Heart right ventricle (tissue), 16 donors: ENCODE measurements at regions not wholly inside any gene's neighbourhood (a gene's known extent, or its start where the extent isn't known, plus 50 kb on each side); places are given as distances from the start of the nearest gene placed in this dataset.

Experiments used
- ATAC-seq, 8 donors: fragments of 200-7000 bp; cut with Tn5 transposase; one replicate each; pipeline ENCODE4 v1.9.1; 2020; ENCODE audit warnings: mild to moderate bottlenecking in 8 of 8, moderate library complexity in 8 of 8, moderate number of reproducible peaks in 1 of 8
- DNase-seq, 2 donors: peaks; one replicate each; pipeline ENCODE4 v3.0.0-alpha.2; 2020
- H3K27ac ChIP-seq, 10 donors: fragments of 200-600 bp; sonication (generic) in 2 of 10; one replicate each; pipeline versions ENCODE4 v1.5.0 to v1.8.0; 2020 to 2022; ENCODE audit warnings: mild to moderate bottlenecking in 3 of 10
- H3K27me3 ChIP-seq, 7 donors: fragments of 200-600 bp; one replicate each; pipeline ENCODE4 v1.8.0; 2021 to 2022; ENCODE audit warnings: mild to moderate bottlenecking in 2 of 7
- H3K36me3 ChIP-seq, 9 donors: fragments of 200-600 bp; sonication (generic) in 1 of 9; one replicate each; pipeline versions ENCODE4 v1.5.0 to v1.8.0; 2020 to 2022; ENCODE audit warnings: mild to moderate bottlenecking in 2 of 9
- H3K4me1 ChIP-seq, 9 donors: fragments of 200-600 bp; sonication (generic) in 1 of 9; one replicate each; pipeline versions ENCODE4 v1.5.0 to v1.8.0; 2020 to 2022; ENCODE audit warnings: mild to moderate bottlenecking in 4 of 9
- H3K4me3 ChIP-seq, 10 donors: fragments of 200-600 bp; sonication (generic) in 2 of 10; one replicate each; pipeline versions ENCODE4 v1.5.0 to v1.8.0; 2020 to 2022; ENCODE audit warnings: mild to moderate bottlenecking in 7 of 10, moderate library complexity in 2 of 10
- H3K9me3 ChIP-seq, 11 donors: fragments of 200-600 bp in 10 of 11; sonication (generic) in 2 of 11; one replicate each; pipeline versions ENCODE4 v1.5.0 to v1.8.0; 2013 to 2022; ENCODE audit warnings: mild to moderate bottlenecking in 2 of 11, control low read depth in 1 of 11, moderate library complexity in 1 of 11
- WGBS, 2 donors: extraction: QIAGEN DNeasy Blood & Tissue Kit; methylation state at CpG; one replicate each; pipeline ENCODE4 v1.1.7; 2013; ENCODE audit warnings: inconsistent platforms in 1 of 2; 5-methylcytosine and 5-hydroxymethylcytosine counted together
- intact Hi-C, 10 donors: fragments of 100-400 bp; cut with DNase I; formaldehyde crosslinking; loops; one replicate each; pipeline versions ENCODE4 v1.11.1 to v1.14.2; 2022
- TF ChIP-seq, protein P1 (sequence below), 9 donors: fragments of 200-600 bp; sonication (generic) in 2 of 9; IDR thresholded peaks; one replicate each; pipeline versions ENCODE4 v1.5.0 to v1.8.0; 2021 to 2022; ENCODE audit warnings: antibody characterized with exemption in 9 of 9, mild to moderate bottlenecking in 5 of 9, moderate library complexity in 1 of 9
- donor health status: Arrhythmogenic right ventricular cardiomyopathy.
- donor health status: ischemic (EF 13 %, LVEDD 7.1; RV severe dilation, severe dysfunction).
- donor health status: healthy with polysubstance abuse.
- donor health status: DM: no; HTN: yes; CAD: no.
- donor health status: DM: no; HTN: no; CAD: no.
- donor health status: ischemic (EF 25% LVEDD 6.9; RV normal size, moderate dysfunction).
- donor health status: ischemic (EF 25% LVEDD 5.7; RV mildly dilated, moderate dysfunction).
- donor health status: healthy.
- donor health status: DM: yes; HTN: yes; CAD: no.
- donor health status: Ischemic cardiomyopathy.
- donor health status: ischemic (EF 35%, LVEDD 5.7; RV mildly dilated, moderate dysfunction).
- donor health status: nonischemic (EF 11% LVEDD 7.7; RV severe dilation, severe dysfunction).
- donor health status: DM: yes; HTN: yes; CAD: no.
- donor health status: PGD.
- donor health status: ischemic (EF 29% LVEDD 5.4; RV normal size, mild dysfunction).
- donor health status: nonischemic (EF 23%, LVEDD 6.1; RV moderate dilation, normal function).

DNA sequence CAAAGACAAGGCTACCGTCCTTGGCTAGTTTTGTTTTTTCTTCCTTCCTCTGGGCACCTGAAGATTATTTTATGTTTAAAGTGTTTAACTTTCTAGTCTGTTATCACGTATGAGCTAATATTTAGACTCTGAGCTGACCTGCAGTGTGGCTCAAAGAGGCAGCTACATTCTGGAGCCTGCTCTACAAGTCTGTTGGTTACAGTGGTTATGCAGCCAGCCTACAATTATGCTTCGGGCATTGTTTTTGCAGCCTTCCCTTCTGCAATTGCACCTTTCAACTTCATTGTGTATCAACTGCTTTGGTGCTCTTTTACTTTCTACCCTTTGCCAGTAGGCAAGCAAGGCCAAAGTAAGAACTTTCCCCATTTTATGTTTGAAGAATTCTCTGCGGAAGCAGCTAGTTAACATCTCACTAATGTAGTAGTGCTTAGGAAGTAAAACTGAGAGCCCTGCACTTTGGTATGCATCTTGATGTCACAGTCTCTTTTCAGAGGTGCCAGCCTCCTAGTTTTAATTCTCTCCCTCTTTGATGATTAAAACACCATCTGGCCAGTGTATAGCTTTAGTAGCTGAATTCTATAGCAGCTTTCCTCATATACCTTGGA, 322.1 kb downstream of the FAM170A start:
- no peaks in the 10 kb centered on the region for H3K36me3 ChIP-seq
- DNase-seq (no peak), ATAC-seq (no peak)
- H3K27ac ChIP-seq, result no peak overlapping the region
- H3K4me3 ChIP-seq, result no peak overlapping the region
- intact Hi-C loops, result loop anchor here in 1 of 10 donors (5.0 kb wide), 1 partner anchor 511 kb away; the partner anchor contains the start of gene PRR16
- 57 to 59% methylated on average over 4 of the region's 4 CpGs for WGBS, 2 donors
- H3K27me3 ChIP-seq, result no peaks in the 10 kb centered on the region
- peaks cover 0 to 8% (median 0%) of the 10 kb centered on the region in 9 donors for H3K4me1 ChIP-seq
- TF ChIP-seq, protein P1, sequence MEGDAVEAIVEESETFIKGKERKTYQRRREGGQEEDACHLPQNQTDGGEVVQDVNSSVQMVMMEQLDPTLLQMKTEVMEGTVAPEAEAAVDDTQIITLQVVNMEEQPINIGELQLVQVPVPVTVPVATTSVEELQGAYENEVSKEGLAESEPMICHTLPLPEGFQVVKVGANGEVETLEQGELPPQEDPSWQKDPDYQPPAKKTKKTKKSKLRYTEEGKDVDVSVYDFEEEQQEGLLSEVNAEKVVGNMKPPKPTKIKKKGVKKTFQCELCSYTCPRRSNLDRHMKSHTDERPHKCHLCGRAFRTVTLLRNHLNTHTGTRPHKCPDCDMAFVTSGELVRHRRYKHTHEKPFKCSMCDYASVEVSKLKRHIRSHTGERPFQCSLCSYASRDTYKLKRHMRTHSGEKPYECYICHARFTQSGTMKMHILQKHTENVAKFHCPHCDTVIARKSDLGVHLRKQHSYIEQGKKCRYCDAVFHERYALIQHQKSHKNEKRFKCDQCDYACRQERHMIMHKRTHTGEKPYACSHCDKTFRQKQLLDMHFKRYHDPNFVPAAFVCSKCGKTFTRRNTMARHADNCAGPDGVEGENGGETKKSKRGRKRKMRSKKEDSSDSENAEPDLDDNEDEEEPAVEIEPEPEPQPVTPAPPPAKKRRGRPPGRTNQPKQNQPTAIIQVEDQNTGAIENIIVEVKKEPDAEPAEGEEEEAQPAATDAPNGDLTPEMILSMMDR (IDR thresholded peaks at IDR 0.05), result no peak
- H3K9me3 ChIP-seq, result peaks cover 0 to 11% (median 0%) of the 10 kb centered on the region in 11 donors

DNA sequence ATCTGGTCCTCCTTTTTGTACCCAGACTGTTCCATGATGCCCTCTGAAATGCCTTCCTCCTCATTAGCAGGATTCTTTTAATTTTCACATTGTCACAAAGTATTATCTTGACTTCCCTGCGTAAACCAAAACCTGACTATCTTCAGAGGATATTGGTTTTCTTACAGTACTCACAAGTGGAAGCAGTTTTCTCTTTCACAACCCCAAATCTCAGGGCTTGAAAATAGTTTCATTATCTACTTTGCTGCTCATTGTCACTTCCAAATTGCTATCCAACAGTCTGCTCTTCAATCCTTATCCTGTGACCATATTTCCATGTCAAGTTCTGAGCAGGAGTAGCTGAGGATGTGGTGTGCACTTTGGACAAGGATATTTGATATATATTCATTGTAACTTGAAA, 324.1 kb downstream of the FAM170A start:
- Histone ChIP-seq H3K9me3 (peaks cover 0 to 11% (median 0%) of the 10 kb centered on the region in 11 donors), H3K27me3 (no peaks in the 10 kb centered on the region), H3K4me3 (no peak overlapping the region), H3K4me1 (peaks cover 0 to 8% (median 0%) of the 10 kb centered on the region in 9 donors), H3K27ac (no peak overlapping the region), H3K36me3 (no peaks in the 10 kb centered on the region)
- TF ChIP-seq, protein P1 (IDR thresholded peaks at IDR 0.05), result no peak
- DNase-seq, result no peak
- WGBS, 2 donors, result 0 to 79% methylated on average over 1 of the region's 1 CpG
- intact Hi-C loops, result loop anchor here in 1 of 10 donors (5.0 kb wide), 1 partner anchor 509 kb away; the partner anchor contains the start of gene PRR16
- ATAC-seq, result no peak

DNA sequence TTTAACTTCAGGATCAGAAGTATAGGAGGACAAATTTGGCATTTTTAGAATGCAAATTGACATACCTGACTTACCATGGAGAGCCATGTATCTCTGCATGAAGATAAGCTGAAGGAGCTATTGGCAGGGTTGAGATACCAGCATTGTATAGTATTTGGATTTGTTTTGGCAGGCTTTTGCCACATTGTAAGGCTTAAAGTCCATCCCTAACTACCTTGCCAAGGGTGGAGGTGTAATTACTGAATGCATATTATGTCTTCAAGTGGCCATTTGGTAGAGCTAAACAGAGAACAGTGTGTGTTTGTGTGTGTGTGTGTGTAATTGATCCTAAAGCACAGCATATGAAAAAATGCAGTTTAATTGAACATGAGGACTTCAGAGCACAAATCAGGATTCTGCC, 324.7 kb downstream of the FAM170A start:
- H3K4me1 ChIP-seq, result peaks cover 0 to 8% (median 0%) of the 10 kb centered on the region in 9 donors
- ATAC-seq, result no peak
- peaks cover 0 to 11% (median 0%) of the 10 kb centered on the region in 11 donors for H3K9me3 ChIP-seq
- H3K36me3 ChIP-seq, result no peaks in the 10 kb centered on the region
- TF ChIP-seq, protein P1 (IDR thresholded peaks at IDR 0.05), result no peak
- H3K27me3 ChIP-seq, result no peaks in the 10 kb centered on the region
- H3K27ac ChIP-seq, result no peak overlapping the region
- H3K4me3 ChIP-seq, result no peak overlapping the region
- intact Hi-C loops, result loop anchor here in 1 of 10 donors (5.0 kb wide), 1 partner anchor 508 kb away; the partner anchor contains the start of gene PRR16
- no peak for DNase-seq

DNA sequence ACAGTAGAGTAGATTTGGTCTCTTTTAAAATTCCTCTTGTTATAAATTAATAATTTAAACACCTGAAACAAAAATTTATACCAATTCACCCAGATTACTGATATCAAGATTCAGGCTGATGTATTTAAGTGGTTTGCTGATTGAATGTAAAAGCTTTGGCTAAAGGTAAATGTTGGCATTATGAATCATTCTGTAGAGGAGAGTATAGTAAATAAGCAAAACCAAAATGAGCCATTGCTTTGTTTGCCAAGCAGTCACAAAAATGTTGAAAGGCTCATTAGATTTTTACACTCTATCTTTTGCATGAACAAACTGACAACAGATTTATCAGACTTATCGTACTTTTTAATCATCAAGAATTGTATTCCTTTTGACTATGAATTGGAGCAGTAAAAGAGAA, 332.6 kb downstream of the FAM170A start:
- TF ChIP-seq, protein P1 (IDR thresholded peaks at IDR 0.05), result no peak
- no peak for ATAC-seq
- Histone ChIP-seq H3K27me3 (no peaks in the 10 kb centered on the region), H3K4me3 (no peak overlapping the region), H3K4me1 (peaks cover 0 to 5% (median 0%) of the 10 kb centered on the region in 9 donors), H3K36me3 (no peaks in the 10 kb centered on the region), H3K27ac (no peak overlapping the region), H3K9me3 (peaks cover 0 to 14% (median 0%) of the 10 kb centered on the region in 11 donors)
- 64 to 71% methylated on average over 1 of the region's 1 CpG for WGBS, 2 donors
- intact Hi-C loops, result loop anchor here in 1 of 10 donors (10.0 kb wide), 2 partner anchors 503 to 843 kb away; partner anchors contain the start of gene PRR16
- DNase-seq, result no peak
